ENCODE measurements at regions not wholly inside any gene's neighbourhood (a gene's known extent, or its start where the extent isn't known, plus 50 kb on each side); places are given as distances from the start of the nearest gene placed in this dataset.

- TF ChIP-seq EZH2 (IDR thresholded peaks at IDR 0.05; ENCODE audit: borderline replicate concordance, insufficient read depth, low read depth, low read length, poor library complexity, severe bottlenecking), result no peak
- TF ChIP-seq, protein P1, sequence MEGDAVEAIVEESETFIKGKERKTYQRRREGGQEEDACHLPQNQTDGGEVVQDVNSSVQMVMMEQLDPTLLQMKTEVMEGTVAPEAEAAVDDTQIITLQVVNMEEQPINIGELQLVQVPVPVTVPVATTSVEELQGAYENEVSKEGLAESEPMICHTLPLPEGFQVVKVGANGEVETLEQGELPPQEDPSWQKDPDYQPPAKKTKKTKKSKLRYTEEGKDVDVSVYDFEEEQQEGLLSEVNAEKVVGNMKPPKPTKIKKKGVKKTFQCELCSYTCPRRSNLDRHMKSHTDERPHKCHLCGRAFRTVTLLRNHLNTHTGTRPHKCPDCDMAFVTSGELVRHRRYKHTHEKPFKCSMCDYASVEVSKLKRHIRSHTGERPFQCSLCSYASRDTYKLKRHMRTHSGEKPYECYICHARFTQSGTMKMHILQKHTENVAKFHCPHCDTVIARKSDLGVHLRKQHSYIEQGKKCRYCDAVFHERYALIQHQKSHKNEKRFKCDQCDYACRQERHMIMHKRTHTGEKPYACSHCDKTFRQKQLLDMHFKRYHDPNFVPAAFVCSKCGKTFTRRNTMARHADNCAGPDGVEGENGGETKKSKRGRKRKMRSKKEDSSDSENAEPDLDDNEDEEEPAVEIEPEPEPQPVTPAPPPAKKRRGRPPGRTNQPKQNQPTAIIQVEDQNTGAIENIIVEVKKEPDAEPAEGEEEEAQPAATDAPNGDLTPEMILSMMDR (IDR thresholded peaks at IDR 0.05), result no peak
Observed at GRCh38 chr4:96052827-96053226, 212.9 kb downstream of the PDHA2 start.
